Endodermal cell (in vitro differentiated cells): ENCODE measurements at regions not wholly inside any gene's neighbourhood (a gene's known extent, or its start where the extent isn't known, plus 50 kb on each side); places are given as distances from the start of the nearest gene placed in this dataset.

ENCODE experiments used
- DNase-seq: peaks from one replicate; pipeline ENCODE4 v3.0.0-alpha.2; 2017
- H3K27ac ChIP-seq: 2 replicates; pipeline ENCODE4 v1.5.1; 2013; ENCODE audit warnings: mild to moderate bottlenecking, low read depth, low read length, moderate library complexity
- H3K27me3 ChIP-seq: 2 replicates; pipeline ENCODE4 v1.6.1; 2013; ENCODE audit warnings: mild to moderate bottlenecking, low read length, moderate library complexity; ENCODE audit not compliant: insufficient read depth, control insufficient read depth, poor library complexity, severe bottlenecking
- H3K36me3 ChIP-seq: 2 replicates; pipeline ENCODE4 v1.7.0; 2013; ENCODE audit warnings: mild to moderate bottlenecking, low read length, moderate library complexity; ENCODE audit not compliant: control insufficient read depth, insufficient read depth
- H3K4me1 ChIP-seq: one replicate; pipeline ENCODE4 v1.7.0; 2013; ENCODE audit warnings: low read length; ENCODE audit not compliant: control insufficient read depth, insufficient read depth
- H3K4me3 ChIP-seq: 2 replicates; pipeline ENCODE4 v1.5.1; 2013; ENCODE audit warnings: mild to moderate bottlenecking, low read length, moderate library complexity
- H3K9ac ChIP-seq: 2 replicates; pipeline ENCODE4 v1.6.1; 2013; ENCODE audit warnings: mild to moderate bottlenecking, low read length, moderate library complexity; ENCODE audit not compliant: poor library complexity, severe bottlenecking; ENCODE audit errors: extremely low read depth
- H3K9me3 ChIP-seq: 2 replicates; pipeline ENCODE4 v1.6.1; 2013; ENCODE audit warnings: mild to moderate bottlenecking, low read length, moderate library complexity; ENCODE audit not compliant: control insufficient read depth
- H3K27ac Mint-ChIP-seq: 2 replicates; pipeline ENCODE4 v1.8.0; 2020; ENCODE audit warnings: mixed read lengths
- H3K27me3 Mint-ChIP-seq: 2 replicates; pipeline ENCODE4 v1.8.0; 2021; ENCODE audit warnings: mild to moderate bottlenecking, mixed read lengths; ENCODE audit not compliant: insufficient read depth
- H3K36me3 Mint-ChIP-seq: 2 replicates; pipeline ENCODE4 v1.8.0; 2020; ENCODE audit warnings: low read depth, mixed read lengths
- H3K4me1 Mint-ChIP-seq: 2 replicates; pipeline ENCODE4 v1.8.0; 2020; ENCODE audit warnings: mixed read lengths
- H3K4me3 Mint-ChIP-seq: 2 replicates; pipeline ENCODE4 v1.8.0; 2020; ENCODE audit warnings: mild to moderate bottlenecking, moderate library complexity, mixed read lengths
- H3K9me3 Mint-ChIP-seq: 2 replicates; pipeline ENCODE4 v1.8.0; 2020; ENCODE audit warnings: mild to moderate bottlenecking, mixed read lengths
- WGBS, 2 experiments: methylation state at CpG; one replicate each; pipeline versions ENCODE4 v1.1.5 to v1.1.7; 2013; ENCODE audit warnings: missing lambda C conversion rate in 2 of 2, mixed read lengths in 1 of 2; ENCODE audit not compliant: insufficient coverage in 1 of 2, insufficient read length in 1 of 2; 5-methylcytosine and 5-hydroxymethylcytosine counted together
- TF ChIP-seq, protein P1 (sequence below): fragments of 200-600 bp; sonication (generic); conservative IDR thresholded peaks from 2 replicates; pipeline ENCODE4 v1.5.0; 2021; ENCODE audit warnings: antibody characterized with exemption, mild to moderate bottlenecking

DNA sequence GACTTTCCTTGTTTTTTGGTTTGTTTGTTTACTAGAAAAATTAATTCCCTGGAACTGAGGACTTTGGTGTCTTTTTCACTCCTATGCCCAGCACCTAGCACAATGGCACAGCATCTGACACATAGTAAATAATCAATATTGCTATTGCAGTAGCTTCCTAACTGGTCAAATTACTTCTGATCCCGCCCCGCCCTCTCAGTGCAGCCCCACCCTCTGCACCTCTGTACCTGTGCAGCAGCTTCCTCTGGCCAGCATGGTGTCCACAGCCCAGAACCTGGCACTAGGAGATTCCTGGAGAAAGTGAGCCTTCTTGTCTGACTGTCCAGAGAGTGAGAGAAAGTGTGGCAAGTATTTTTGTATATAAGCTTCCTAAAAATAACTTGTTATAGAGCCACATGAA, 343.2 kb downstream of the ZNF608 start:
- peaks cover 4% of the 10 kb centered on the region for H3K4me1 ChIP-seq
- Mint-ChIP-seq H3K4me3 (no peak overlapping the region), H3K36me3 (no peaks in the 10 kb centered on the region), H3K27ac (no peak overlapping the region), H3K4me1 (peaks cover 15% of the 10 kb centered on the region), H3K9me3 (no peaks in the 10 kb centered on the region), H3K27me3 (no peaks in the 10 kb centered on the region)
- H3K27me3 ChIP-seq, result no peaks in the 10 kb centered on the region
- 95% methylated on average over 2 of the region's 2 CpGs; no CpG with 5 or more reads in 1 of the 2 experiments for WGBS, 2 experiments
- H3K36me3 ChIP-seq, result no peaks in the 10 kb centered on the region
- H3K9me3 ChIP-seq, result peaks cover 12% of the 10 kb centered on the region
- TF ChIP-seq, protein P1, sequence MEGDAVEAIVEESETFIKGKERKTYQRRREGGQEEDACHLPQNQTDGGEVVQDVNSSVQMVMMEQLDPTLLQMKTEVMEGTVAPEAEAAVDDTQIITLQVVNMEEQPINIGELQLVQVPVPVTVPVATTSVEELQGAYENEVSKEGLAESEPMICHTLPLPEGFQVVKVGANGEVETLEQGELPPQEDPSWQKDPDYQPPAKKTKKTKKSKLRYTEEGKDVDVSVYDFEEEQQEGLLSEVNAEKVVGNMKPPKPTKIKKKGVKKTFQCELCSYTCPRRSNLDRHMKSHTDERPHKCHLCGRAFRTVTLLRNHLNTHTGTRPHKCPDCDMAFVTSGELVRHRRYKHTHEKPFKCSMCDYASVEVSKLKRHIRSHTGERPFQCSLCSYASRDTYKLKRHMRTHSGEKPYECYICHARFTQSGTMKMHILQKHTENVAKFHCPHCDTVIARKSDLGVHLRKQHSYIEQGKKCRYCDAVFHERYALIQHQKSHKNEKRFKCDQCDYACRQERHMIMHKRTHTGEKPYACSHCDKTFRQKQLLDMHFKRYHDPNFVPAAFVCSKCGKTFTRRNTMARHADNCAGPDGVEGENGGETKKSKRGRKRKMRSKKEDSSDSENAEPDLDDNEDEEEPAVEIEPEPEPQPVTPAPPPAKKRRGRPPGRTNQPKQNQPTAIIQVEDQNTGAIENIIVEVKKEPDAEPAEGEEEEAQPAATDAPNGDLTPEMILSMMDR, result no peak
- H3K27ac ChIP-seq, result no peak overlapping the region
- H3K9ac ChIP-seq, result no peak overlapping the region
- H3K4me3 ChIP-seq, result no peak overlapping the region
- no peak for DNase-seq

DNA sequence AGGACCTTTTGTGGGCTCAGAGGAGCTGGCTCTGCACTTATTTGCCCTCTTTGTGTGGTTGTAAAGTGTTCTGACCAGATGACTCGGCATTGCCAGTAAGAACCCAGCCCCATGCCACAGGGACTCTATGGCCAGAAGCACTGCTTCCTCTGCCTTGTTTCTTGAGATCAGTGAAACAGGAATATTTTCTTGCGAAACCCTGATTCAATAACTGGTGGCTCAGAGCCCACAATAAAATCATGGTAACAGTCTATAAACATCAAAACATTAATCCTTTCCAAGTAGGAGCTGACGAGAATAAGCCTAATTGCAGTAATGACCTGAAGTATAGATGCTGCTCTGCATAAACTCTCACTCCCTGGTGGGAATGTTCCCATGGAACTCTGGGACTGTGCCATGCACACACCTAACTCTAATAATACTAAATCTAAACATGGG, 344.3 kb downstream of the ZNF608 start:
- no peaks in the 10 kb centered on the region for H3K36me3 Mint-ChIP-seq
- no peaks in the 10 kb centered on the region for H3K36me3 ChIP-seq
- H3K4me1 Mint-ChIP-seq, result peaks cover 18% of the 10 kb centered on the region
- WGBS, 2 experiments, result 72 to 75% methylated on average over 2 to 3 of the region's 3 CpGs
- H3K4me1 ChIP-seq, result peaks cover 9% of the 10 kb centered on the region
- H3K4me3 Mint-ChIP-seq, result no peak overlapping the region
- H3K27me3 Mint-ChIP-seq, result no peaks in the 10 kb centered on the region
- H3K27ac ChIP-seq, result no peak overlapping the region
- peak overlapping the region; percentile 60 for H3K27ac Mint-ChIP-seq
- H3K4me3 ChIP-seq, result no peak overlapping the region
- H3K9ac ChIP-seq, result no peak overlapping the region
- DNase-seq, result no peak
- H3K9me3 ChIP-seq, result peaks cover 12% of the 10 kb centered on the region
- H3K9me3 Mint-ChIP-seq, result no peaks in the 10 kb centered on the region
- TF ChIP-seq, protein P1, result no peak
- H3K27me3 ChIP-seq, result no peaks in the 10 kb centered on the region

DNA sequence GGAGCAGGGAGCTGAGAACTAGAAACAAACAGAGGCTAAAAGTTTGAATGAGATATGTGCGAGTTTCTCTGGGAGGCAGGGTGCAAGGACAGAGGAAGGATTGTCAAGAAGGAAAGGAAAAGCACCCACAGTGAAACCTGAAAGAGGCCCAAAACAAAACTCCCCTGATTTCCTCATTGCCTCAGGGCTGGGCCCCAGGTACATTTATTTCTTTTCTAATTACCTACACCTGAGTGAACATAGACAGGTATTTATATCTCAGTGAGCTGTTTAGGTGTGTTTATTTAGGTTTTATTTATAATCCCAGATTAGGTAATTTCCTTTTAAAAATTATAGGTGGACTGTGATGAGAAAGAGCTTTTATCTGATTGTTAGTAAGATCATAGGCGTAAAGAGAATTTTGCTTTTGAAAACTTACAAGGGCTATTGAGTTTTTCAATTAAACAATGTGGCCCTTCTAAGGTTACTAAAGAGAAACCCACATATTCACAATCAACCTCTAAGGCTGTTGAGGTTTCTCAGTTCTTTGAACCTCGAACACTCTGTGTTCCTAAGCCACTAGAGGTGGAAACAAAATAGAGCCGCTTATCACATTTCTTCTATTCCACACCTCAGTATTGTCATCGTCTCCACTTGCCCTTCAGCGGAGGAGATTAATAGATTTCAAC, 344.8 kb downstream of the ZNF608 start:
- Mint-ChIP-seq H3K9me3 (no peaks in the 10 kb centered on the region), H3K36me3 (no peaks in the 10 kb centered on the region), H3K4me1 (peaks cover 23% of the 10 kb centered on the region), H3K27ac (peak overlapping the region; percentile 65), H3K4me3 (no peak overlapping the region), H3K27me3 (no peaks in the 10 kb centered on the region)
- H3K4me3 ChIP-seq, result no peak overlapping the region
- WGBS, 2 experiments, result 81 to 95% methylated on average over 4 to 6 of the region's 6 CpGs
- no peak for DNase-seq
- H3K27ac ChIP-seq, result no peak overlapping the region
- no peak overlapping the region for H3K9ac ChIP-seq
- H3K9me3 ChIP-seq, result peaks cover 10% of the 10 kb centered on the region
- TF ChIP-seq, protein P1, result no peak
- no peaks in the 10 kb centered on the region for H3K36me3 ChIP-seq
- H3K4me1 ChIP-seq, result peaks cover 10% of the 10 kb centered on the region
- H3K27me3 ChIP-seq, result no peaks in the 10 kb centered on the region
